ENCODE measurements at regions not wholly inside any gene's neighbourhood (a gene's known extent, or its start where the extent isn't known, plus 50 kb on each side); places are given as distances from the start of the nearest gene placed in this dataset.

DNA sequence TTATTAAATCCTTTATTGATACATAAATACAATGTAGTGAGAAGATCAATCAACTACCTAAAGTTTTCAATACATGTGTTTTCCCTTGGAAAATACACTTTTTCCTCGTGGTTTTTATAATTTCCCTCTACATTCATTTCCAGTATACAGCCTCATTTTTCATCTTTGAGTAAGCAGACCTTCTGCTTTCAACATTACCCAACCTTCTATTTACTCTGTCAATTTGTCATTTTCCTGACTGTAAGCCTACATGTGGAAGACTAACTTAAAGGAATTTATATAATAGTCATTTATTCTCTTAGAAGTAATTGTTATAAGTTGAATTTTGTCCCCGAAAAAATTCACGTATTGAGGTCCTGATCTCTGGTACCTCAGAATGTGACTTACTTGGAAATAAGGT, 594.0 kb downstream of the NUP35 start:
- DNase-seq (ENCODE audit: insufficient read length, low spot score, missing footprints) = no peak
- Histone ChIP-seq H3K79me2 (ENCODE audit: insufficient read depth, low read length) (no peaks in the 10 kb centered on the region), H4K20me1 (ENCODE audit: insufficient read depth, low read length) (no peaks in the 10 kb centered on the region), H3K4me3 (ENCODE audit: insufficient read depth, low read length) (no peak overlapping the region), H3K36me3 (ENCODE audit: insufficient read depth, low read length) (no peaks in the 10 kb centered on the region), H3K27ac (ENCODE audit: low read depth, low read length) (no peak overlapping the region), H3K4me1 (ENCODE audit: insufficient read depth, low read length) (no peaks in the 10 kb centered on the region), H3K4me2 (ENCODE audit: insufficient read depth, low read length) (no peak overlapping the region), H3K9me3 (ENCODE audit: low read depth, low read length) (no peaks in the 10 kb centered on the region), H3K27me3 (ENCODE audit: insufficient read depth, low read length) (no peaks in the 10 kb centered on the region), H2AFZ (ENCODE audit: low read length) (no peak overlapping the region)
- TF ChIP-seq, protein P1, sequence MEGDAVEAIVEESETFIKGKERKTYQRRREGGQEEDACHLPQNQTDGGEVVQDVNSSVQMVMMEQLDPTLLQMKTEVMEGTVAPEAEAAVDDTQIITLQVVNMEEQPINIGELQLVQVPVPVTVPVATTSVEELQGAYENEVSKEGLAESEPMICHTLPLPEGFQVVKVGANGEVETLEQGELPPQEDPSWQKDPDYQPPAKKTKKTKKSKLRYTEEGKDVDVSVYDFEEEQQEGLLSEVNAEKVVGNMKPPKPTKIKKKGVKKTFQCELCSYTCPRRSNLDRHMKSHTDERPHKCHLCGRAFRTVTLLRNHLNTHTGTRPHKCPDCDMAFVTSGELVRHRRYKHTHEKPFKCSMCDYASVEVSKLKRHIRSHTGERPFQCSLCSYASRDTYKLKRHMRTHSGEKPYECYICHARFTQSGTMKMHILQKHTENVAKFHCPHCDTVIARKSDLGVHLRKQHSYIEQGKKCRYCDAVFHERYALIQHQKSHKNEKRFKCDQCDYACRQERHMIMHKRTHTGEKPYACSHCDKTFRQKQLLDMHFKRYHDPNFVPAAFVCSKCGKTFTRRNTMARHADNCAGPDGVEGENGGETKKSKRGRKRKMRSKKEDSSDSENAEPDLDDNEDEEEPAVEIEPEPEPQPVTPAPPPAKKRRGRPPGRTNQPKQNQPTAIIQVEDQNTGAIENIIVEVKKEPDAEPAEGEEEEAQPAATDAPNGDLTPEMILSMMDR (IDR thresholded peaks at IDR 0.05; ENCODE audit: extremely low read depth, low read depth, low read length) = no peak

DNA sequence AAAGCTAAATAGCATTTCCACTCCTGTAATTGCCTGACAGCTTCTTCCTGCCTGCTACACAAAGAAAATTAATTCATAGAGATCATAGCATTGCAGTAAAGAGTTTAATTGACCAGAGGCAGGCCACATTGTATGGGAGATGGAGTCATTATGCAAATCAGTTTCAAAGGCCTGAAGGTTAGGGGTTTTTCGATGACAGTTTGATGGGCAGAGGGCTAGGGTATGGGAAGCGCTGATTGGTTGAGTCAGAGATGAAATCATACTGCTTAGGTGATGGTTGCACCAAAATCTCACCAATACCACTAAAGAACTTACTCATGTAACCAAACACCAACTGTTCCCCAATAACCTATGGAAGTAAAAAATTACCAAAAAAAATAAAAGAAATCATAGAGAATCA, 599.0 kb downstream of the NUP35 start:
- Histone ChIP-seq H3K36me3 (ENCODE audit: insufficient read depth, low read length) (no peaks in the 10 kb centered on the region), H3K27me3 (ENCODE audit: insufficient read depth, low read length) (no peaks in the 10 kb centered on the region), H3K4me1 (ENCODE audit: insufficient read depth, low read length) (no peaks in the 10 kb centered on the region), H3K79me2 (ENCODE audit: insufficient read depth, low read length) (no peaks in the 10 kb centered on the region), H3K27ac (ENCODE audit: low read depth, low read length) (no peak overlapping the region), H3K9me3 (ENCODE audit: low read depth, low read length) (no peaks in the 10 kb centered on the region), H4K20me1 (ENCODE audit: insufficient read depth, low read length) (no peaks in the 10 kb centered on the region), H3K4me2 (ENCODE audit: insufficient read depth, low read length) (no peak overlapping the region), H3K4me3 (ENCODE audit: insufficient read depth, low read length) (no peak overlapping the region), H2AFZ (ENCODE audit: low read length) (no peak overlapping the region)
- TF ChIP-seq, protein P1 (IDR thresholded peaks at IDR 0.05; ENCODE audit: extremely low read depth, low read depth, low read length) = no peak
- no peak for DNase-seq (ENCODE audit: insufficient read length, low spot score, missing footprints)

DNA sequence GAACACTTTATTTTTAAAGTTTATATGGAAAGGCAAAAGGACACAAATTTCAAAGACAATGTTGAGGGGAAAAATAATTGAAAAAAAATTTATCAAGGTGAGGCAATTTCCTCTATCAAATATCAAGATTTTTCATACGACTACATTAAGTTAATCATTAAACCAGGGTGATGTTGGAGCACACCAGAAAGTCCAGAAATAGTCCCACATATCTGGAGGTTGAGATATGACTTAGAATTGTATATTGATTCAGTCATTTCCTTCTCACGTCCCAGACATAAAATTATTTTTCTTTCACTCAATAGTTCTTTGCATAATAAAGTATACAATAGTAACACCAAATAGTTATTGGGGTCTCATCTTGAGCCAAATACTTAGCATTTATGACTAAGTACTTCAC, 605.1 kb downstream of the NUP35 start:
- Histone ChIP-seq H3K79me2 (ENCODE audit: insufficient read depth, low read length) (no peaks in the 10 kb centered on the region), H3K9me3 (ENCODE audit: low read depth, low read length) (no peaks in the 10 kb centered on the region), H3K27ac (ENCODE audit: low read depth, low read length) (no peak overlapping the region), H4K20me1 (ENCODE audit: insufficient read depth, low read length) (no peaks in the 10 kb centered on the region), H3K4me1 (ENCODE audit: insufficient read depth, low read length) (no peaks in the 10 kb centered on the region), H3K4me2 (ENCODE audit: insufficient read depth, low read length) (no peak overlapping the region), H2AFZ (ENCODE audit: low read length) (no peak overlapping the region), H3K4me3 (ENCODE audit: insufficient read depth, low read length) (no peak overlapping the region), H3K27me3 (ENCODE audit: insufficient read depth, low read length) (no peaks in the 10 kb centered on the region), H3K36me3 (ENCODE audit: insufficient read depth, low read length) (no peaks in the 10 kb centered on the region)
- TF ChIP-seq, protein P1 (IDR thresholded peaks at IDR 0.05; ENCODE audit: extremely low read depth, low read depth, low read length) = no peak
- DNase-seq (ENCODE audit: insufficient read length, low spot score, missing footprints) = no peak

DNA sequence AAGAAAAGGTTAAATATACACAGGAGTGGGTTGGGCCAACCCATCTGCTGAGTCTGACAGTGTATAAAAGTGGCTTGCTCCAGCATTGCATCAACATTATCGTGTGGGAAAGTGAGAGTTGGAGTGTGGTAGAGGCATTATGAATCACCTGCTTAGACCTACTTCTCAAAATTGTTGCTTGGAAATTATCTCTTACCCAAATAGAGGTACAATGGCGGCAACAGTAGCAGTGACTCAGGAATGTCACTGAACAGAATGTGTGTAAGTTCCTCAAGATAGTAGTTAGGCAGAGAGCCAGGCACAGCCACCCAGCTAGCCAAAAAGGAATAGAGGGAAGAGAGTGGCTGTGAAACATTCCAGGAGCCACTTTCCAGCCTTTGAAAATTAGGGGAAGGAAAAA, 616.0 kb downstream of the NUP35 start:
- H4K20me1 ChIP-seq (ENCODE audit: insufficient read depth, low read length) = no peaks in the 10 kb centered on the region
- no peak for DNase-seq (ENCODE audit: insufficient read length, low spot score, missing footprints)

More for the DNA sequence above, 616.0 kb downstream of the NUP35 start:
- Histone ChIP-seq H3K4me1 (ENCODE audit: insufficient read depth, low read length) (no peaks in the 10 kb centered on the region), H3K4me2 (ENCODE audit: insufficient read depth, low read length) (no peak overlapping the region), H3K79me2 (ENCODE audit: insufficient read depth, low read length) (no peaks in the 10 kb centered on the region), H2AFZ (ENCODE audit: low read length) (no peak overlapping the region), H3K4me3 (ENCODE audit: insufficient read depth, low read length) (no peak overlapping the region), H3K36me3 (ENCODE audit: insufficient read depth, low read length) (no peaks in the 10 kb centered on the region), H3K27ac (ENCODE audit: low read depth, low read length) (no peak overlapping the region), H3K27me3 (ENCODE audit: insufficient read depth, low read length) (no peaks in the 10 kb centered on the region), H3K9me3 (ENCODE audit: low read depth, low read length) (no peaks in the 10 kb centered on the region)
- TF ChIP-seq, protein P1 (IDR thresholded peaks at IDR 0.05; ENCODE audit: extremely low read depth, low read depth, low read length) = no peak

Measured in osteoblast (primary cell).